ENCODE measurements at regions not wholly inside any gene's neighbourhood (a gene's known extent, or its start where the extent isn't known, plus 50 kb on each side); places are given as distances from the start of the nearest gene placed in this dataset.

DNA sequence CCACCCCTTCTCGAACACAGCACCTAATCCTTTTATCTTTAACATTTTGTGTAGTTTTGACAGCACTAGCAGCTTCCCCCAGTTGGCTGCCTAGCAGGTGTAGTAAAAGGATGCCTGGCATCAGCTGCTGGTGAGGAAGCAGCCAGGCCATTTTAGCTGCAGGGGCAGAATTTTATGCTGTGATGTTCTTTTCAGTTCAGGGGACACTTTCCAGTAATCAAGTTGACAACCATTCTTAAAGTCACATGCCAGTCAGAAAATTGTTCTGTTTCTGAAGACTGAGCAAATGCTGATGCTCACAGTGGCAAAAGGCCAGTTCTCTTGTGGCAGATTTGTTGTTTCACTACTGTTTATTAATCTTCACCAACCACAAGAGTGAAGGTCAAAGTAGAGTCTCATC lies 570.8 kb downstream of the CCDC85A start:
- DNase-seq = no peak
- Mint-ChIP-seq H3K9me3 (peaks cover 5 to 38% (median 16%) of the 10 kb centered on the region in 6 donors), H3K4me3 (no peak overlapping the region), H3K27ac (no peak overlapping the region), H3K4me1 (no peaks in the 10 kb centered on the region), H3K27me3 (ENCODE audit: low read depth in 3 of 3) (peaks cover 0 to 2% (median 0%) of the 10 kb centered on the region in 3 donors), H3K36me3 (peaks cover 0 to 3% (median 0%) of the 10 kb centered on the region in 3 donors)

DNA sequence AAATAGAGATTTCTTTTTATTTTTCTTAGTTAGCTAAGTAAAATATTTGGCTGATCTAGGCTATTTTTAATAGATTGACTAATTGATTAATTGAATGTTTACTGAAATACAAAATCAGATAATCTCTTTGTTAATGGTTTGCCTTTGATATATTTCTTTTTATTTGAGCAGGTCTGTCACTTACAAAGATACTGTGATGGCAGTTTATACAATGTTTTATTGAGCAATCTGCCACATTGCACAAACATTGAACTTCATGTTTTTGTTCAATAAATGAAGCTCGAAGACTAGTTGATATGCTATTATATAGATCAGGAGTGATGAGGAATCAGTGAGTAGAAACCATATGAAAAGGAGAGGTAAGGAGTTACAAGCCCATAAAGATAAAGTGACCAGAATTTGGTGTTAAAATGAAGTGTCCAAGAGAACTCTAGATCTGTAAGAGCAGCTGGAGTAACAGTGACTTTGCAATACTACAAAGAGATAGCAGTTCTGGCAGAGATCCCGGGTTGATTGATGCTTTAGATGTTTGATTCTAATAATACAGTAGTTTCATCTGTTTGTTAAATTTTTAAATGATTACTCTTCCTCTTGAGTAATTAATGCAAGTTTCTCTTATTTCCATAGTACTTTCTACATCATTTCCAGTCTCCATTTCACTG lies 574.2 kb downstream of the CCDC85A start:
- no peak overlapping the region for H3K27ac Mint-ChIP-seq
- H3K27me3 Mint-ChIP-seq (ENCODE audit: low read depth in 3 of 3) = no peaks in the 10 kb centered on the region
- no peak for DNase-seq
- peaks cover 0 to 3% (median 0%) of the 10 kb centered on the region in 3 donors for H3K36me3 Mint-ChIP-seq
- H3K4me3 Mint-ChIP-seq = no peak overlapping the region
- H3K4me1 Mint-ChIP-seq = no peaks in the 10 kb centered on the region
- peaks cover 8 to 52% (median 22%) of the 10 kb centered on the region in 6 donors for H3K9me3 Mint-ChIP-seq

DNA sequence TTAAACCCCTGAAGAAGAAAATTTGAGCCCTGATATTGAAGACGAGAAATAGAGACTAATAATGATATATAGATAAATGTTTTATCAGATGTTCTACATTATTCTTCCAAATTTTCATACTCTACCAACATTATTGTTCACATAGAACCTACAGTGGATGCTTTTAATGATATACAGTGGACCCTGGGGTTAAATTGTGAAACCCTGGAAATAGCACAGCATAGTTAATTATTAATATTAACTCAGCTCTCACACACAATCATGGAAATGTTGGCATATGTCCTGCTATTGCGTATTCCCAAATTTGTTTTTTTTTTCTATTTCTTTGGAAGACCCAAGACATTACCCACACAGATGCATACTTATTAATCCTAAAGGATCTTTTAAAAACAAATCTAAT lies 579.9 kb downstream of the CCDC85A start:
- Mint-ChIP-seq H3K27me3 (ENCODE audit: low read depth in 3 of 3) (peaks cover 0 to 2% (median 0%) of the 10 kb centered on the region in 3 donors), H3K36me3 (no peaks in the 10 kb centered on the region), H3K4me3 (no peak overlapping the region)

DNA sequence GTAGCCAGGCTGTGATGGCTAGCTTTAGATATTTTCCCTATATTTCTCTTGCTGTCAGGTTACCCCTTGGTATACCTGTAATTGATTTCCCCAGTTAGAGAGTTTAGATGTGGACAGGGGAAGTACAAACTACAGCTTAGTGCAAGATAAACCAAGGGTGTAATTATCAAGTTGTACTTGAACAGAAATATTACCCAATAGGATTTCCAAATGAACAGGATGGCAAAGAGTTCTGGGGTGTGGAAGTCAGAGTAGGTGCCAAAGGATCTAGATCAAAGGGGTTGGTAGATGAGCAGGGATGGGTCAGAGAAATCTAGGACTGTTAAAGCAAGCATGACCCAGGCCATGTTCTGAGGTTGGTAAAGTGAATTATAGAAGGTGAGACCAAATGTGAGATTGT lies 585.2 kb downstream of the CCDC85A start:
- no peaks in the 10 kb centered on the region for H3K36me3 Mint-ChIP-seq
- no peaks in the 10 kb centered on the region for H3K4me1 Mint-ChIP-seq
- no peak overlapping the region for H3K4me3 Mint-ChIP-seq
- peaks cover 0 to 2% (median 2%) of the 10 kb centered on the region in 3 donors for H3K27me3 Mint-ChIP-seq (ENCODE audit: low read depth in 3 of 3)
- H3K27ac Mint-ChIP-seq = no peak overlapping the region
- peaks cover 0 to 49% (median 23%) of the 10 kb centered on the region in 6 donors for H3K9me3 Mint-ChIP-seq
- no peak for DNase-seq

More for the DNA sequence above, 579.9 kb downstream of the CCDC85A start:
- no peak for DNase-seq
- Mint-ChIP-seq H3K4me1 (no peaks in the 10 kb centered on the region), H3K27ac (no peak overlapping the region), H3K9me3 (peaks cover 5 to 46% (median 24%) of the 10 kb centered on the region in 6 donors)

DNA sequence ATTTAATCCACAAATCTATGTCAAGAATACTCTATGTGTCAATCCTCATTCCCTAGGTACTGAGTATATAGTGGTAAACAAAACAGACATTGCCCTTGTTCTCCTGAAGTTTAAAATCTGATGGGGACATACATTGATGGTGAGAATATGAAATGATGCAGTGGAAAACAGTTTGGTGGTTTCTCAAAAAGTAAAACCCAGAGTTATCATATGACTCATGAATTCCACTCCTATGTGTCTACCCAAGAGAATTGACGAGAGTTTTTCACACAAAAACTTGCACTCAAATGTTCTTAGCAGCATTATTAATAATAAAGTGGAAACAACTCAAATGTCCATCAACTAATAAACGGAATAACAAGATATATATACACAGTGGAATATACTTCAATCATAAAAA lies 586.7 kb downstream of the CCDC85A start:
- peaks cover 0 to 41% (median 25%) of the 10 kb centered on the region in 6 donors for H3K9me3 Mint-ChIP-seq
- H3K4me3 Mint-ChIP-seq = no peak overlapping the region
- H3K27ac Mint-ChIP-seq = no peak overlapping the region
- no peaks in the 10 kb centered on the region for H3K36me3 Mint-ChIP-seq
- DNase-seq = no peak
- no peaks in the 10 kb centered on the region for H3K4me1 Mint-ChIP-seq
- peaks cover 0 to 2% (median 2%) of the 10 kb centered on the region in 3 donors for H3K27me3 Mint-ChIP-seq (ENCODE audit: low read depth in 3 of 3)

DNA sequence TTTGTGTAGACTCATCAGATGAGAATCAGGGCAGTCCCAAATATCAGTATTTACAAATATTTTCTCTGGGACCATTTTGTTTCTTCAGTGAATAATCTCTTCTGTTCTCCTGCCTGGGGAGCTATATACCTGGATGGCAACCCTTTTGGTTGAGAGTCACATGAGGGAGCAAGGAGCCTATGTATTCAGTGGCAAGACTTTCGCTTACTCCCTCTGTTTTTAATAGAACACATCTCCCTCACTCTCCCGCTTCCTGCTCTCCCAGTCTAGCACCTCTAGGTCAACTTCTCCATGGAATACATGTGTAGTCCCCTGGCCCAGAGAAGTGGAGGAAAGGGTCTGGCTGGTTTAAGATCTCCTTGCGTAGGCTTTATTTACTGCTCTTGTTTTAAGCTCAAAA lies 600.3 kb downstream of the CCDC85A start:
- no peak for DNase-seq
- no peaks in the 10 kb centered on the region for H3K36me3 Mint-ChIP-seq
- peaks cover 11 to 53% (median 20%) of the 10 kb centered on the region in 6 donors for H3K9me3 Mint-ChIP-seq
- no peaks in the 10 kb centered on the region for H3K27me3 Mint-ChIP-seq (ENCODE audit: low read depth in 3 of 3)
- no peak overlapping the region for H3K4me3 Mint-ChIP-seq
- no peaks in the 10 kb centered on the region for H3K4me1 Mint-ChIP-seq
- H3K27ac Mint-ChIP-seq = no peak overlapping the region

DNA sequence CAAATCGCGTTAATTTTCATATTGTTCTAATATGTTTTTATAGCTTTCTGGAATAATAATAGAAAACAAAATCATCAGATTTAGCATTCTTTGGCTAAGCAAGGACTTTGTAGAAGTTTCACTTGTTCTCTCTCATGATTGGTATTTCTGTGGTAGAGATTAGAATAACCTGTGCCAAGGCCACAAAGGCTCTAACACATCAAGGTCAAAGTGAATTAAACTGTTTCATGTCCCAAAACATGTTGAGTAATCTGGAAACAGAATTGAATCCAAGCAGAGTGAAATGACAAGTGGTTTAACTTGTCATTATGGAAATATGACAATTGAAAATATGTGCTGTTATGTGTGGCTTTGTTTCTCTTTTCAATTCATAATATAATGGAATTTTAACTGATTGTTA lies 617.4 kb downstream of the CCDC85A start:
- Mint-ChIP-seq H3K4me3 (no peak overlapping the region), H3K36me3 (peaks cover 0 to 5% (median 0%) of the 10 kb centered on the region in 3 donors), H3K9me3 (peaks cover 9 to 66% (median 23%) of the 10 kb centered on the region in 6 donors), H3K27me3 (ENCODE audit: low read depth in 3 of 3) (peaks cover 0 to 2% (median 0%) of the 10 kb centered on the region in 3 donors), H3K4me1 (no peaks in the 10 kb centered on the region), H3K27ac (no peak overlapping the region)
- DNase-seq = no peak

DNA sequence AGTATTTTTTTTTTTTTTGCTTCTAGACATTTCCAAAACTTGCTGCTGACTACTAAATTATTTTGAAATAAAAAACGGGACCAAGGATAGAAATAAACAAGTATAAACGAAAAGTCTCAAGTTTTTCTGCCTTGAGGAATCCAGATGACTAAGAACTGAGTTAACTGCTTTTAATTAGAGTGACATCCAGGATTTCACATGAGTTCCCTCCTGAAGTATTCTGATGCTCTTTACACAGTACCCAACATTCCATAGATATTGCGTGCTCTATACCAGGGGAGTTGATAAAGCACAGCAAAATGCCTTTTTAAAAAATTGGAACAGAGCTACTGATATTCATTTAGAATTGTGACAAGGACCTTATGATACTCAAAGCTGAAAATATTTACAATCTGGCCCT lies 618.0 kb downstream of the CCDC85A start:
- Mint-ChIP-seq H3K4me1 (no peaks in the 10 kb centered on the region), H3K27ac (no peak overlapping the region), H3K9me3 (peaks cover 9 to 67% (median 23%) of the 10 kb centered on the region in 6 donors), H3K4me3 (no peak overlapping the region), H3K36me3 (peaks cover 0 to 5% (median 0%) of the 10 kb centered on the region in 3 donors), H3K27me3 (ENCODE audit: low read depth in 3 of 3) (peaks cover 0 to 2% (median 0%) of the 10 kb centered on the region in 3 donors)
- DNase-seq = no peak

DNA sequence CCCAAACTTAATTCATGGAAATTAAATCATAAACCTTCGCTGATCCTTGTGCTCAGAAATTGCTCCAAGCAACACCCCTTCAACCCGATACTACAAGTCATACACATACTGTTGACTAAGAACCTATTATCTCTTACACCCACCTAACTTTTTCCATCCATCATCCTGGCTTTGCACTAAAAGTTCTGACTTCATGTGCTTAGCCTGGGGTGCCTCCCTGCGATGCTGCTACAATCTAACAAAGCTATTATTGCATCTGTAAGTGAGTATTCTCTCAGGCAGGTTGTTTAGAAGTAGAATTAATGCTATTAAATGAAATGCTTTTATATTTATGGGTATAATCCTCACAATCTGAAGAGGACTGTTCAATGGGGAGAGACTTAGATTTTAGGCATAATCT lies 619.8 kb downstream of the CCDC85A start:
- H3K27ac Mint-ChIP-seq = no peak overlapping the region
- DNase-seq = no peak
- peaks cover 0 to 5% (median 0%) of the 10 kb centered on the region in 3 donors for H3K36me3 Mint-ChIP-seq
- H3K4me1 Mint-ChIP-seq = no peaks in the 10 kb centered on the region
- H3K27me3 Mint-ChIP-seq (ENCODE audit: low read depth in 3 of 3) = peaks cover 0 to 2% (median 0%) of the 10 kb centered on the region in 3 donors
- H3K9me3 Mint-ChIP-seq = peaks cover 7 to 52% (median 23%) of the 10 kb centered on the region in 6 donors
- H3K4me3 Mint-ChIP-seq = no peak overlapping the region

DNA sequence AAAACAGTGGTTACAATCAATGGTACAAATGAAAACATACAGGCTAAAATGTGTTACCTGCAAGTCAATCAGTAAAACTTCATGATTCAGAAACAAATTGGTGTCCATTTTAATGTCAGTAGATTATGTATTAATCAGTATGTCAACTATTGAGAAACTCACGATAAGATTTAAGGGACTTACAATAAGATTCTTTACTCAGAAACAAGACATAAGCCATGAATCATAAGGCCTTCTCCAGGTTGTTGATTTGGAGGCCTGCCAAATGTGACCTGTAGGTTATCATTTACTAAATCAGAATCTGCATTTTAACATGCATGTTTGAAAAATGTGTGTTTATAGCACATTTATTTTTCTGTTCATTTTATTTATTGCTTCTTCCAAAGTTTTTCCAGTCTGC lies 623.1 kb downstream of the CCDC85A start:
- Mint-ChIP-seq H3K27me3 (ENCODE audit: low read depth in 3 of 3) (peaks cover 0 to 2% (median 0%) of the 10 kb centered on the region in 3 donors), H3K4me3 (no peak overlapping the region), H3K36me3 (peaks cover 0 to 4% (median 0%) of the 10 kb centered on the region in 3 donors), H3K27ac (no peak overlapping the region), H3K4me1 (no peaks in the 10 kb centered on the region), H3K9me3 (peaks cover 7 to 54% (median 30%) of the 10 kb centered on the region in 6 donors)
- DNase-seq = no peak

DNA sequence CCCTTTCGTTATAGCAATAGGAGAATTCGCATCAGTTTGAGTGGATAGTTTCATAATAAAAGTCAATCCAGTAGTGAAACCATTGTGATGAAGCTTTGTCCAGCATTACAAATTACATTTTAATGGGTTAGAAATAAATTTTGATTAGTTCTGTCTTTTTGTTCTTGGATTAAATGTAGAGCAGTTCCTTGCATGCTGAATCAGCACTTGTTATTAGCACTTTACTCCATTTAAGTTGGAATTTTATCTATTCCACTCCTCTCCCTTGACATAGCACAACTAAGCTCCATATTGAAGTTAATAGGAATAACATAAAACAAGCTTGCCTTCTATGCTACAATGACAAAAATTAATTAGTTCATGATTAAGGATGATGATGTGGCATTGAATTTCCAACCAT lies 624.1 kb downstream of the CCDC85A start:
- Mint-ChIP-seq H3K27ac (no peak overlapping the region), H3K27me3 (ENCODE audit: low read depth in 3 of 3) (peaks cover 0 to 2% (median 0%) of the 10 kb centered on the region in 3 donors), H3K36me3 (peaks cover 0 to 4% (median 0%) of the 10 kb centered on the region in 3 donors), H3K9me3 (peaks cover 7 to 52% (median 27%) of the 10 kb centered on the region in 6 donors), H3K4me3 (no peak overlapping the region), H3K4me1 (no peaks in the 10 kb centered on the region)
- no peak for DNase-seq

DNA sequence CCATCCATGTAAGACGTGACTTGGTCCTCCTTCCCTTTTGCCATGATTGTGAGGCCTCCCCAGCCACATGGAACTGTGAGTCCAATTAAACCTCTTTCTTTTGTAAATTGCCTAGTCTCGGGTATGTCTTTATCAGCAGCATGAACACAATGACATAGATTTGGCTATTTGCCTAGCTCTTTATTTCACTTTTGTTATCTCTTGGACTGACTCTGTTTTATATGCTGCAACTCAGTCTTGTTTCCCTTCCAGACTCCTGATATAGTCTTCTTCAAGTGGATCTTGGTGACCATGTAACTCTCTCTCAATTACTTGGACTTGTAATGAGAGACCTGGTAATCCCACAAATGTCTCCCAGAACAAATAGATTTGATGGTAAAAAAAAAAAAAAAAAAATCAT lies 627.6 kb downstream of the CCDC85A start:
- H3K27me3 Mint-ChIP-seq (ENCODE audit: low read depth in 3 of 3) = peaks cover 0 to 2% (median 0%) of the 10 kb centered on the region in 3 donors
- H3K4me3 Mint-ChIP-seq = no peak overlapping the region
- no peaks in the 10 kb centered on the region for H3K4me1 Mint-ChIP-seq
- peaks cover 4 to 43% (median 17%) of the 10 kb centered on the region in 6 donors for H3K9me3 Mint-ChIP-seq
- no peak for DNase-seq
- H3K27ac Mint-ChIP-seq = no peak overlapping the region
- H3K36me3 Mint-ChIP-seq = peaks cover 0 to 4% (median 0%) of the 10 kb centered on the region in 3 donors

DNA sequence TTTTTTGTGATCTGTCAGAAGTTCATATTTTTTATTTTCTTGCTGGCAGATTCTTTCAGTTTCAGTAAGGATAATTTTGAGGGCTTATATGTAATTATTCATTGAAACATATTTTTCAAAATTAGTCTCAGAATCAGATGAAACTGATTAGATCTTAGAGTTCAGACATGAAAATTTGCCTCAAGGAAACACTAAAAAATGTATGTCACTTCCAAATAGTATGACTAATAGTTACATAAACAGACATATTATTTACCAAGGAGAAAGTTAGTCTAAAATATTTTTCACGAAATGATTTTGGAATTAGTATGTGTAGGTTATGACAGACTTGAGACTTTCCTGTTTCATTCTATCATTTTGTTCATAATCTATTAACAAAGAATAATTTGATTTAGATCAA lies 628.6 kb downstream of the CCDC85A start:
- no peaks in the 10 kb centered on the region for H3K4me1 Mint-ChIP-seq
- no peak overlapping the region for H3K27ac Mint-ChIP-seq
- DNase-seq = no peak
- H3K27me3 Mint-ChIP-seq (ENCODE audit: low read depth in 3 of 3) = peaks cover 0 to 2% (median 0%) of the 10 kb centered on the region in 3 donors
- H3K4me3 Mint-ChIP-seq = no peak overlapping the region
- H3K9me3 Mint-ChIP-seq = peaks cover 5 to 45% (median 18%) of the 10 kb centered on the region in 6 donors
- H3K36me3 Mint-ChIP-seq = peaks cover 0 to 4% (median 0%) of the 10 kb centered on the region in 3 donors

DNA sequence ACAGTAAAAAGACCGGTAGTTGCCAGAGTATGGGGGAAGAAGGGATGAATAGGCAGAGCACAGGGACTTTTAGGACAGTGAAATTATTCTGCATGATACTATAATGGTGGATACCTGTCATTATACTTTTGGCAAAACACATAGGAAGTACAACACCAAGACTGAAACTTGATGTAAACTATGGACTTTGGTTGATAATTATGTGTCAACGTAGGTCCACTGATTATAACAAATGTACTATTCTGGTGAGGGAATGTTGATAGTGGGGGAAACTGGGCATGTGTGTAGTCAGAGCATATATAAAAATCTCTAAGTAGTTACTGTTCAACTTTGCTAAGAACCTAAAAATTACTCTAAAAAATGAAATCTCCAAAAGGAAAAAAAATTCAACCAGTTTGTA lies 629.7 kb downstream of the CCDC85A start:
- H3K4me3 Mint-ChIP-seq = no peak overlapping the region
- H3K36me3 Mint-ChIP-seq = peaks cover 0 to 4% (median 0%) of the 10 kb centered on the region in 3 donors
- peaks cover 13 to 55% (median 26%) of the 10 kb centered on the region in 6 donors for H3K9me3 Mint-ChIP-seq
- no peaks in the 10 kb centered on the region for H3K4me1 Mint-ChIP-seq
- DNase-seq = no peak
- H3K27me3 Mint-ChIP-seq (ENCODE audit: low read depth in 3 of 3) = peaks cover 0 to 2% (median 0%) of the 10 kb centered on the region in 3 donors
- H3K27ac Mint-ChIP-seq = no peak overlapping the region
